ENCODE measurements at regions not wholly inside any gene's neighbourhood (a gene's known extent, or its start where the extent isn't known, plus 50 kb on each side); places are given as distances from the start of the nearest gene placed in this dataset.

DNA sequence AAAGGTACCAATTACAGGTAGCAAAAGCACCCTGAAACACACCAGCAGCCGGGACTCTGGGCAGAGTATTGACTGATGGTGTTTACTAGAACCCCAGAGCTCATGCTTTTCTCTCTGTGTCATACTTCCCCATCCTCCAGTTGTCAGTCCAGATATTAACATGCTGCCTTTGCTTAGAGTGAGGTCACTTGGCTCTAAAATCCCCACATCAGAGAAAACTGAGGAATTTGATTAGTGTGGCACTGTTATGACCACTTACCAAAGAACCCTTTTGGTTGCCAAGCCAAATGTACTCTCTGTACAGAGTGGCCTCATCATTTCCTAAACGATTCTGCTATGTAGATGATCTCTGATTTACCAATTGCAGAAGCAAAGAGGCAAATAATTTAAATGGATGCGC, 80.4 kb downstream of the ABCC12 start:
- Histone ChIP-seq H3K18ac (ENCODE audit: low read depth in 1 of 2, low read length in 2 of 2) (no peak overlapping the region), H3K14ac (ENCODE audit: low read length in 2 of 2) (no peak overlapping the region), H2AFZ (ENCODE audit: low read depth, low read length) (no peak overlapping the region), H4K91ac (ENCODE audit: low read length) (no peak overlapping the region), H2BK15ac (ENCODE audit: low read depth, poor library complexity, severe bottlenecking) (no peak overlapping the region), H3K9ac (ENCODE audit: low read length) (no peak overlapping the region), H3K4me1 (ENCODE audit: control insufficient read depth, insufficient read depth, low read depth, low read length) (no peaks in the 10 kb centered on the region), H2AK5ac (ENCODE audit: low read length, severe bottlenecking) (no peak overlapping the region), H2BK120ac (ENCODE audit: low read depth, low read length) (no peak overlapping the region), H3K27me3 (ENCODE audit: control insufficient read depth in 1 of 2, insufficient read depth in 1 of 2, low read length in 2 of 2) (peaks cover 15 to 19% of the 10 kb centered on the region in 2 experiments), H3K79me1 (replicated peaks; ENCODE audit: low read length, poor library complexity, severe bottlenecking) (no peaks in the 10 kb centered on the region), H3K27ac (ENCODE audit: low read length, poor library complexity, severe bottlenecking) (no peak overlapping the region), H3K9me3 (ENCODE audit: control insufficient read depth, low read length) (no peaks in the 10 kb centered on the region), H3K4me2 (ENCODE audit: low read length, poor library complexity, severe bottlenecking) (no peak overlapping the region), H4K8ac (ENCODE audit: low read length) (no peak overlapping the region), H3K23ac (ENCODE audit: low read length in 2 of 2) (no peak overlapping the region), H2BK12ac (ENCODE audit: low read length in 2 of 2) (no peak overlapping the region), H2BK5ac (ENCODE audit: low read depth, low read length, poor library complexity, severe bottlenecking) (no peak overlapping the region), H3K36me3 (ENCODE audit: control insufficient read depth in 1 of 2, insufficient read depth in 2 of 2, low read depth in 1 of 2, low read length in 2 of 2) (no peaks in the 10 kb centered on the region), H3K4ac (ENCODE audit: low read depth in 1 of 2, low read length in 2 of 2) (no peak overlapping the region), H3K4me3 (ENCODE audit: insufficient read depth in 1 of 2, low read depth in 1 of 2, low read length in 2 of 2) (peak overlapping the region in 1 of 2 experiments; percentile 17)
- 69% methylated on average over 3 of the region's 3 CpGs for WGBS
- peak; percentile 12 for DNase-seq

DNA sequence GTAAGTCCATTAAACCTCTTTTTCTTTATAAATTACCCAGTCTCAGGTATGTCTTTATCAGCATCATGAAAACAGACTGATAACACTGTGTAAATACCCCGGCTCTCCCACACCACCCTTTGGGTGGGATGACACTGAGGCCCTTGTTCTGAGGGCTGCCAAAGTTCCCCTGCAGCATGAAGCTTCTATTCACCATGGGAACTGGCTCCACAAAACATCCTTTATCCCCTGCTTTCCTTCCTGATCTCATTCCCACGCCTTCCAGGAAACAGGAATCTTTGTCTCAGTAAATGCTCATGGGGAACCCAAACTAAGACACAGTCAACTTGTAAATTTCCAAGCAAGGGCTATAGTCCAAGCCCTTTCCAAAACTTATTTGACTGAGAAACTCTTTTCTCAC, 88.4 kb downstream of the ABCC12 start:
- Histone ChIP-seq H3K27me3 (ENCODE audit: control insufficient read depth in 1 of 2, insufficient read depth in 1 of 2, low read length in 2 of 2) (peaks cover 15 to 16% of the 10 kb centered on the region in 2 experiments), H3K9me3 (ENCODE audit: control insufficient read depth, low read length) (no peaks in the 10 kb centered on the region), H3K4me2 (ENCODE audit: low read length, poor library complexity, severe bottlenecking) (no peak overlapping the region), H3K27ac (ENCODE audit: low read length, poor library complexity, severe bottlenecking) (no peak overlapping the region), H4K91ac (ENCODE audit: low read length) (no peak overlapping the region), H3K79me1 (replicated peaks; ENCODE audit: low read length, poor library complexity, severe bottlenecking) (no peaks in the 10 kb centered on the region), H3K18ac (ENCODE audit: low read depth in 1 of 2, low read length in 2 of 2) (no peak overlapping the region), H3K23ac (ENCODE audit: low read length in 2 of 2) (no peak overlapping the region), H3K4ac (ENCODE audit: low read depth in 1 of 2, low read length in 2 of 2) (no peak overlapping the region), H3K36me3 (ENCODE audit: control insufficient read depth in 1 of 2, insufficient read depth in 2 of 2, low read depth in 1 of 2, low read length in 2 of 2) (no peaks in the 10 kb centered on the region), H2BK5ac (ENCODE audit: low read depth, low read length, poor library complexity, severe bottlenecking) (no peak overlapping the region), H4K8ac (ENCODE audit: low read length) (no peak overlapping the region), H2AK5ac (ENCODE audit: low read length, severe bottlenecking) (no peak overlapping the region), H2AFZ (ENCODE audit: low read depth, low read length) (no peak overlapping the region), H3K4me3 (ENCODE audit: insufficient read depth in 1 of 2, low read depth in 1 of 2, low read length in 2 of 2) (no peak overlapping the region), H3K9ac (ENCODE audit: low read length) (no peak overlapping the region), H3K4me1 (ENCODE audit: control insufficient read depth, insufficient read depth, low read depth, low read length) (no peaks in the 10 kb centered on the region), H2BK12ac (ENCODE audit: low read length in 2 of 2) (no peak overlapping the region), H3K14ac (ENCODE audit: low read length in 2 of 2) (no peak overlapping the region), H2BK120ac (ENCODE audit: low read depth, low read length) (no peak overlapping the region), H2BK15ac (ENCODE audit: low read depth, poor library complexity, severe bottlenecking) (no peak overlapping the region)
- DNase-seq, result no peak
- WGBS, result 90% methylated on average over 2 of the region's 2 CpGs

DNA sequence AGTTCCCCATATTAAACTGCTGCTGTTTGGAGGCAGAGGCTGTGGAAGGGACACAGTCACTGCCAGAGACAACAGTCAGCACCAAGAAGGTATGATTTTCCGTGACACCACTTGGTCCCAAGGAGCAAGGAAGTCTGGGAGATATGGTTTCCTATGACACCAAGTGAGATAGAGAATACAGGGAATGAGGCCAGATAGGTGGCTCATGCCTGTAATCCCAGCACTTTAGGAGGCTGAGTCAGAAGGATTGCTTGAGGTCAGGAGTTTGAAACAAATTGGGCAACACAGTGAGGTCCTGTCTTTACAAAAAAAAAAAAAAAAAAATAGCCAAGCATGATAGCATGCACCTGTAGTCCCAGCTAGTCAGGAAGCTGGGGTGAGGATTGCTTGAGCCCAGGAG, 90.8 kb downstream of the ABCC12 start:
- Histone ChIP-seq H3K23ac (ENCODE audit: low read length in 2 of 2) (no peak overlapping the region), H3K27me3 (ENCODE audit: control insufficient read depth in 1 of 2, insufficient read depth in 1 of 2, low read length in 2 of 2) (peaks cover under 1 to 7% of the 10 kb centered on the region in 2 experiments), H2BK120ac (ENCODE audit: low read depth, low read length) (no peak overlapping the region), H3K9ac (ENCODE audit: low read length) (no peak overlapping the region), H3K4me2 (ENCODE audit: low read length, poor library complexity, severe bottlenecking) (no peak overlapping the region), H3K4me1 (ENCODE audit: control insufficient read depth, insufficient read depth, low read depth, low read length) (no peaks in the 10 kb centered on the region), H3K9me3 (ENCODE audit: control insufficient read depth, low read length) (no peaks in the 10 kb centered on the region), H4K91ac (ENCODE audit: low read length) (no peak overlapping the region), H2BK5ac (ENCODE audit: low read depth, low read length, poor library complexity, severe bottlenecking) (no peak overlapping the region), H3K27ac (ENCODE audit: low read length, poor library complexity, severe bottlenecking) (no peak overlapping the region), H4K8ac (ENCODE audit: low read length) (no peak overlapping the region), H3K36me3 (ENCODE audit: control insufficient read depth in 1 of 2, insufficient read depth in 2 of 2, low read depth in 1 of 2, low read length in 2 of 2) (no peaks in the 10 kb centered on the region), H2AFZ (ENCODE audit: low read depth, low read length) (no peak overlapping the region), H2AK5ac (ENCODE audit: low read length, severe bottlenecking) (no peak overlapping the region), H2BK15ac (ENCODE audit: low read depth, poor library complexity, severe bottlenecking) (no peak overlapping the region), H3K18ac (ENCODE audit: low read depth in 1 of 2, low read length in 2 of 2) (no peak overlapping the region), H3K4ac (ENCODE audit: low read depth in 1 of 2, low read length in 2 of 2) (no peak overlapping the region), H3K79me1 (replicated peaks; ENCODE audit: low read length, poor library complexity, severe bottlenecking) (no peaks in the 10 kb centered on the region), H2BK12ac (ENCODE audit: low read length in 2 of 2) (no peak overlapping the region), H3K4me3 (ENCODE audit: insufficient read depth in 1 of 2, low read depth in 1 of 2, low read length in 2 of 2) (no peak overlapping the region), H3K14ac (ENCODE audit: low read length in 2 of 2) (no peak overlapping the region)
- WGBS, result 68% methylated on average over 1 of the region's 1 CpG
- peak; percentile 19 for DNase-seq

DNA sequence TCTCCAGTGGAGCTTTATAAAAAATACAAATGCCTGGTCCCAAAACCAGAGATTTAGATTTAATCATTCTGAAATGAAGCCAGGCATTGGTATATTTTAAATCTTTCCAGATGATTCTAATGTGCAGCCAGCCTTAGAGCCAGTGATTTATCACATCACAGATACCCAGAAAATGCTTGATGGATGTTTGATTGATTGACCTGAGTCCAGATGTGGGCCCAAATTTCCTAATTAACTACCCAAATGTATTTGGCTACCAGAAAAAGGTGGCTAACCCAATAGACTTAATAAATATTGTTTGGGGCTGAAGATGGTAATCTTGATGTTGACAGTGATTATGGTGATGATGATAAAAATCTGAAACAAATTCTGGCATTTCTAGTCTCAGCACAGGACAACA, 93.1 kb downstream of the ABCC12 start:
- Histone ChIP-seq H3K23ac (ENCODE audit: low read length in 2 of 2) (no peak overlapping the region), H3K27me3 (ENCODE audit: control insufficient read depth in 1 of 2, insufficient read depth in 1 of 2, low read length in 2 of 2) (peaks cover 0 to 7% of the 10 kb centered on the region in 2 experiments), H3K36me3 (ENCODE audit: control insufficient read depth in 1 of 2, insufficient read depth in 2 of 2, low read depth in 1 of 2, low read length in 2 of 2) (no peaks in the 10 kb centered on the region), H3K4ac (ENCODE audit: low read depth in 1 of 2, low read length in 2 of 2) (no peak overlapping the region), H4K91ac (ENCODE audit: low read length) (no peak overlapping the region), H2BK15ac (ENCODE audit: low read depth, poor library complexity, severe bottlenecking) (no peak overlapping the region), H3K9me3 (ENCODE audit: control insufficient read depth, low read length) (no peaks in the 10 kb centered on the region), H3K4me3 (ENCODE audit: insufficient read depth in 1 of 2, low read depth in 1 of 2, low read length in 2 of 2) (no peak overlapping the region), H2BK5ac (ENCODE audit: low read depth, low read length, poor library complexity, severe bottlenecking) (no peak overlapping the region), H3K4me1 (ENCODE audit: control insufficient read depth, insufficient read depth, low read depth, low read length) (no peaks in the 10 kb centered on the region), H2BK12ac (ENCODE audit: low read length in 2 of 2) (no peak overlapping the region), H2BK120ac (ENCODE audit: low read depth, low read length) (no peak overlapping the region), H3K18ac (ENCODE audit: low read depth in 1 of 2, low read length in 2 of 2) (no peak overlapping the region), H2AK5ac (ENCODE audit: low read length, severe bottlenecking) (no peak overlapping the region), H3K79me1 (replicated peaks; ENCODE audit: low read length, poor library complexity, severe bottlenecking) (no peaks in the 10 kb centered on the region), H2AFZ (ENCODE audit: low read depth, low read length) (no peak overlapping the region), H3K27ac (ENCODE audit: low read length, poor library complexity, severe bottlenecking) (no peak overlapping the region), H3K9ac (ENCODE audit: low read length) (no peak overlapping the region), H3K14ac (ENCODE audit: low read length in 2 of 2) (no peak overlapping the region), H4K8ac (ENCODE audit: low read length) (no peak overlapping the region), H3K4me2 (ENCODE audit: low read length, poor library complexity, severe bottlenecking) (no peak overlapping the region)
- DNase-seq, result no peak

Measured in mesenchymal stem cell (in vitro differentiated cells and primary cell).